Mesendoderm (in vitro differentiated cells): ENCODE measurements at regions not wholly inside any gene's neighbourhood (a gene's known extent, or its start where the extent isn't known, plus 50 kb on each side); places are given as distances from the start of the nearest gene placed in this dataset.

Experiments used
- DNase-seq: peaks from one replicate; pipeline ENCODE4 v3.0.0; 2013
- H2AK5ac ChIP-seq: 2 replicates; pipeline ENCODE4 v1.6.1; 2013; ENCODE audit warnings: low read length, inconsistent platforms
- H2BK120ac ChIP-seq: 2 replicates; pipeline ENCODE4 v1.6.1; 2013; ENCODE audit warnings: low read depth, mild to moderate bottlenecking, low read length, moderate library complexity, mixed read lengths
- H2BK15ac ChIP-seq: replicated peaks from 2 replicates; pipeline ENCODE4 v1.6.1; 2013; ENCODE audit warnings: low read depth, mild to moderate bottlenecking, moderate library complexity
- H2BK5ac ChIP-seq: 2 replicates; pipeline ENCODE4 v1.6.1; 2013; ENCODE audit warnings: low read length, inconsistent platforms
- H3K18ac ChIP-seq: 2 replicates; pipeline ENCODE4 v1.6.1; 2013; ENCODE audit warnings: mild to moderate bottlenecking, low read length, mixed read lengths
- H3K23ac ChIP-seq: one replicate; pipeline ENCODE4 v1.6.1; 2013; ENCODE audit warnings: low read length
- H3K27ac ChIP-seq: 2 replicates; pipeline ENCODE4 v1.5.1; 2013; ENCODE audit warnings: low read depth, mild to moderate bottlenecking, inconsistent platforms, low read length, moderate library complexity
- H3K27me3 ChIP-seq: 2 replicates; pipeline ENCODE4 v1.6.1; 2013; ENCODE audit warnings: low read length, control low read depth, mild to moderate bottlenecking, inconsistent platforms; ENCODE audit not compliant: insufficient read depth, poor library complexity
- H3K36me3 ChIP-seq: 2 replicates; pipeline ENCODE4 v1.6.1; 2013; ENCODE audit warnings: low read length, inconsistent platforms; ENCODE audit not compliant: control insufficient read depth, insufficient read depth
- H3K4ac ChIP-seq: one replicate; pipeline ENCODE4 v1.6.1; 2013; ENCODE audit warnings: low read depth, mild to moderate bottlenecking, low read length, moderate library complexity
- H3K4me1 ChIP-seq: 2 replicates; pipeline ENCODE4 v1.6.1; 2013; ENCODE audit warnings: low read depth, low read length, inconsistent platforms; ENCODE audit not compliant: control insufficient read depth
- H3K4me2 ChIP-seq: 2 replicates; pipeline ENCODE4 v1.6.1; 2013; ENCODE audit warnings: low read length
- H3K4me3 ChIP-seq: 2 replicates; pipeline ENCODE4 v1.5.1; 2013; ENCODE audit warnings: mild to moderate bottlenecking, low read length
- H3K56ac ChIP-seq: one replicate; pipeline ENCODE4 v1.6.1; 2013; ENCODE audit warnings: low read length
- H3K79me1 ChIP-seq: 2 replicates; pipeline ENCODE4 v1.6.1; 2013; ENCODE audit warnings: low read length, inconsistent platforms
- H3K79me2 ChIP-seq: 2 replicates; pipeline ENCODE4 v1.6.1; 2013; ENCODE audit warnings: mild to moderate bottlenecking, low read length; ENCODE audit not compliant: control insufficient read depth, insufficient read depth
- H3K9ac ChIP-seq: 2 replicates; pipeline ENCODE4 v1.6.1; 2013; ENCODE audit warnings: low read length, inconsistent platforms
- H4K5ac ChIP-seq: one replicate; pipeline ENCODE4 v1.6.1; 2013; ENCODE audit warnings: low read length
- H4K8ac ChIP-seq: one replicate; pipeline ENCODE4 v1.6.1; 2013; ENCODE audit warnings: low read depth, mild to moderate bottlenecking, control low read depth, low read length, moderate library complexity
- WGBS: extraction: QIAGEN DNeasy Blood & Tissue Kit; methylation state at CpG from one replicate; pipeline ENCODE4 v1.1.7; 2013; ENCODE audit warnings: low lambda C conversion rate, missing lambda C conversion rate; ENCODE audit not compliant: insufficient coverage; ENCODE audit errors: extremely low coverage; 5-methylcytosine and 5-hydroxymethylcytosine counted together

- Histone ChIP-seq H3K56ac (no peak overlapping the region), H3K18ac (no peak overlapping the region), H3K79me2 (no peaks in the 10 kb centered on the region), H3K27me3 (no peaks in the 10 kb centered on the region), H3K4me1 (no peaks in the 10 kb centered on the region), H2BK120ac (no peak overlapping the region), H2BK15ac (no peak overlapping the region), H3K79me1 (no peaks in the 10 kb centered on the region), H2AK5ac (no peak overlapping the region), H3K4me3 (no peak overlapping the region), H3K23ac (no peak overlapping the region), H3K36me3 (no peaks in the 10 kb centered on the region), H4K8ac (no peak overlapping the region), H3K4me2 (no peak overlapping the region), H3K9ac (no peak overlapping the region), H3K4ac (no peak overlapping the region), H3K27ac (no peak overlapping the region), H2BK5ac (no peak overlapping the region), H4K5ac (no peak overlapping the region)
- no CpG with 5 or more reads among the region's 2 CpGs for WGBS
- DNase-seq = no peak
Measured at GRCh38 chr6:92559003-92559402, 860.4 kb downstream of the EPHA7 start.

DNA sequence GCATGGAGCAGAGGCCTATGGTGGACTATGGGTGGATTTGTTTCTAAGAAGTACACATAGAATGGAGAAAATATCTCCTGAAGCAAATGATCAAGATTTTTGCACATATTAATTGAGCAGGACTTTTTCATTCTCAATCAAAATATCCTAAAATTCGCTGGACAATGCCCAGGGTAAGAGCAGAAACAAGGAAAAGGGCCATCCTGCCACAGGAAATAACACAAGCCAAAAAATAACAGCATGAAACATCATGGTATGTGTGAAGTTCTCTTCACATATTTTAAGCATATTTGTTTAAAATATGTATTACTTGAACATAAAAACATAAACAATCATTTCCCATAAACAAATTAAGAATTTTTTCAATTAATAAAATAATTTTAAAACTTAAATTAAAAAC, 868.9 kb downstream of the EPHA7 start:
- no peak overlapping the region for H3K23ac ChIP-seq
- H3K56ac ChIP-seq = no peak overlapping the region
- H3K4me1 ChIP-seq = no peaks in the 10 kb centered on the region
- no peak overlapping the region for H3K4ac ChIP-seq
- no peaks in the 10 kb centered on the region for H3K27me3 ChIP-seq
- WGBS = no CpG with 5 or more reads among the region's 1 CpG
- H3K4me2 ChIP-seq = no peak overlapping the region
- H3K79me2 ChIP-seq = no peaks in the 10 kb centered on the region
- DNase-seq = no peak
- no peak overlapping the region for H2BK15ac ChIP-seq
- H4K5ac ChIP-seq = no peak overlapping the region
- no peak overlapping the region for H3K4me3 ChIP-seq
- H3K9ac ChIP-seq = no peak overlapping the region
- H2AK5ac ChIP-seq = no peak overlapping the region
- H2BK5ac ChIP-seq = no peak overlapping the region
- H4K8ac ChIP-seq = no peak overlapping the region
- no peak overlapping the region for H2BK120ac ChIP-seq
- H3K27ac ChIP-seq = no peak overlapping the region
- no peak overlapping the region for H3K18ac ChIP-seq
- no peaks in the 10 kb centered on the region for H3K79me1 ChIP-seq
- no peaks in the 10 kb centered on the region for H3K36me3 ChIP-seq

DNA sequence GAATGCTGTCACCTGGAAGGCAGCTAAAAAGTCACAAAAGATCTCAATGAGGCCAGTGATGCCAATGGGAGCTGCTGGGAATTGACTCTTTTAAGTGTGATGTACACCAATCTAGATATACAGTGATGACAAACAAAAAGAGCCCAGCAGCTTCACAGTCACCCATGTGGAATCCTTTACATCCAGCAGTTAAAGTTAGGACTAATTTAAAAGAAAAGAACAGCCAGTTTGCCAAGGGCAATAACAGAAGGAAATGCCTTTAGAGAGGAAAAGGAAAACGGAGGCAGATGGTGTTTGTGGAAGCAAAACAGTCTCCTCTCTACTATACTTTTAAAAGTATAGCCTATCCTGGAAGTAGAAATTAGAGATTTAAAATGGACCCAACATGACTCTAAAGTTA, 873.5 kb downstream of the EPHA7 start:
- H3K4ac ChIP-seq = no peak overlapping the region
- no peaks in the 10 kb centered on the region for H3K36me3 ChIP-seq
- H3K23ac ChIP-seq = no peak overlapping the region
- H3K79me1 ChIP-seq = no peaks in the 10 kb centered on the region
- no peak overlapping the region for H3K4me3 ChIP-seq
- H3K4me2 ChIP-seq = no peak overlapping the region
- no peak overlapping the region for H2BK5ac ChIP-seq
- DNase-seq = no peak
- H4K5ac ChIP-seq = no peak overlapping the region
- H3K27ac ChIP-seq = no peak overlapping the region
- no peak overlapping the region for H3K9ac ChIP-seq
- no peak overlapping the region for H3K56ac ChIP-seq
- H2BK15ac ChIP-seq = no peak overlapping the region
- H3K4me1 ChIP-seq = no peaks in the 10 kb centered on the region
- H2AK5ac ChIP-seq = no peak overlapping the region
- H3K27me3 ChIP-seq = no peaks in the 10 kb centered on the region
- H4K8ac ChIP-seq = no peak overlapping the region
- no peak overlapping the region for H3K18ac ChIP-seq
- no CpG with 5 or more reads among the region's 1 CpG for WGBS
- H3K79me2 ChIP-seq = no peaks in the 10 kb centered on the region
- H2BK120ac ChIP-seq = no peak overlapping the region

- H3K18ac ChIP-seq = no peak overlapping the region
- H3K4me2 ChIP-seq = no peak overlapping the region
- no peaks in the 10 kb centered on the region for H3K79me1 ChIP-seq
- H3K9ac ChIP-seq = no peak overlapping the region
- H3K4ac ChIP-seq = no peak overlapping the region
- H4K5ac ChIP-seq = no peak overlapping the region
- H2AK5ac ChIP-seq = no peak overlapping the region
- no peaks in the 10 kb centered on the region for H3K27me3 ChIP-seq
- no CpG with 5 or more reads among the region's 1 CpG for WGBS
- DNase-seq = peak; percentile 13
- H3K27ac ChIP-seq = no peak overlapping the region
- H3K36me3 ChIP-seq = no peaks in the 10 kb centered on the region
- no peak overlapping the region for H2BK5ac ChIP-seq
- H3K79me2 ChIP-seq = no peaks in the 10 kb centered on the region
- H3K56ac ChIP-seq = no peak overlapping the region
- H4K8ac ChIP-seq = no peak overlapping the region
- no peak overlapping the region for H3K23ac ChIP-seq
- no peak overlapping the region for H2BK120ac ChIP-seq
- no peak overlapping the region for H3K4me3 ChIP-seq
- no peaks in the 10 kb centered on the region for H3K4me1 ChIP-seq
- no peak overlapping the region for H2BK15ac ChIP-seq
Measured at GRCh38 chr6:92541448-92542060, 877.8 kb downstream of the EPHA7 start.

DNA sequence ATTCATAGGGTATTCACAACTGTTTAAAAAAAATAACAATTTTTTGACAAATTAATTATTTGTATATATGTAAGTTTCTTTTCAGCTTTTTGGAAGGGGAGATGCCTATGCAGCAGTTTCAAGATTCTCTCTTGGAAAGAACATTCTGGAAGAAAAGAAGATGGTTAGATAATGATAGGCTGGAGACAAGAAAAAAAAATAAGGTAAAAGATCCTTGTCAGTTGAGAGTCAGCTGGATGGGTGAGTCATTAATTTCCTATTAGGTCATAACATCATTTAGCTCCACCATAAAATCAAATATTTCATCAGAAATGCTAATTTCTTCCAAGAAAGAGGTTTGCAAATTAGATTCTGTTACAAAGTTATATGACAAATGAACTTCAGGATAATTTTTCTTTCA, 880.4 kb downstream of the EPHA7 start:
- no peaks in the 10 kb centered on the region for H3K79me1 ChIP-seq
- no peak overlapping the region for H2BK120ac ChIP-seq
- no peaks in the 10 kb centered on the region for H3K36me3 ChIP-seq
- no peak overlapping the region for H3K27ac ChIP-seq
- no peak overlapping the region for H2AK5ac ChIP-seq
- H2BK5ac ChIP-seq = no peak overlapping the region
- H3K18ac ChIP-seq = no peak overlapping the region
- no peaks in the 10 kb centered on the region for H3K27me3 ChIP-seq
- H3K4me2 ChIP-seq = no peak overlapping the region
- no peak overlapping the region for H4K5ac ChIP-seq
- no peak overlapping the region for H4K8ac ChIP-seq
- no peak overlapping the region for H3K4me3 ChIP-seq
- no peak overlapping the region for H3K56ac ChIP-seq
- no peaks in the 10 kb centered on the region for H3K4me1 ChIP-seq
- H2BK15ac ChIP-seq = no peak overlapping the region
- no peak overlapping the region for H3K9ac ChIP-seq
- DNase-seq = no peak
- H3K23ac ChIP-seq = no peak overlapping the region
- no peak overlapping the region for H3K4ac ChIP-seq
- no peaks in the 10 kb centered on the region for H3K79me2 ChIP-seq

DNA sequence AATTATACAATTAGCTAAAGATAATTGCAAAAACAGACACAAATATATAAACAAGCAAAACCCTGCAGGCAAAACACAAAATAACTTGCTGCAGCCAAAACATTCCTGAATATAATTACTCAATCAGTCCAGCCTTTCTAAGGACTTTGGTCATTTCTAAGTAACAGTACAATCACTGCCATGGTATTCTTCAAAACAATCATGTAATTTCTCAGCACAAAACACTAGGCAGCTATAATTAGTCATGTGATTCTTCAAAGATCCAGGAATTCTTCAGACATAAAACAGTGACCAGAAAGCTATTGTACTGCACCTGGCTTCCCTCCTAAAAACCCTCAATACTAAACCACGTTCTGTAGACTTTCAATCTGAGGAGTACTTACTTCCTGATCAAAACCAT, 881.1 kb downstream of the EPHA7 start:
- no peaks in the 10 kb centered on the region for H3K27me3 ChIP-seq
- no peak overlapping the region for H3K23ac ChIP-seq
- no peak overlapping the region for H4K8ac ChIP-seq
- no peak overlapping the region for H2BK120ac ChIP-seq
- DNase-seq = no peak
- no peak overlapping the region for H2BK15ac ChIP-seq
- H3K79me2 ChIP-seq = no peaks in the 10 kb centered on the region
- no CpG with 5 or more reads among the region's 1 CpG for WGBS
- H4K5ac ChIP-seq = no peak overlapping the region
- no peak overlapping the region for H3K4me3 ChIP-seq
- H3K27ac ChIP-seq = no peak overlapping the region
- no peak overlapping the region for H3K4ac ChIP-seq
- H3K9ac ChIP-seq = no peak overlapping the region
- no peaks in the 10 kb centered on the region for H3K36me3 ChIP-seq
- H3K4me1 ChIP-seq = no peaks in the 10 kb centered on the region
- H2BK5ac ChIP-seq = no peak overlapping the region
- H2AK5ac ChIP-seq = no peak overlapping the region
- H3K79me1 ChIP-seq = no peaks in the 10 kb centered on the region
- no peak overlapping the region for H3K56ac ChIP-seq
- no peak overlapping the region for H3K4me2 ChIP-seq
- H3K18ac ChIP-seq = no peak overlapping the region
